ENCODE measurements at regions not wholly inside any gene's neighbourhood (a gene's known extent, or its start where the extent isn't known, plus 50 kb on each side); places are given as distances from the start of the nearest gene placed in this dataset.

GRCh38 chr13:74409551-74409950, 275.3 kb upstream of the KLF12 start:
- TF ChIP-seq POLR2A (IDR thresholded peaks at IDR 0.05; ENCODE audit: low read length) (no peak), GATA1 (IDR thresholded peaks at IDR 0.05; ENCODE audit: low read depth, low read length) (no peak)

All from erythroblast (primary cell).